ENCODE measurements at regions not wholly inside any gene's neighbourhood (a gene's known extent, or its start where the extent isn't known, plus 50 kb on each side); places are given as distances from the start of the nearest gene placed in this dataset.

DNA sequence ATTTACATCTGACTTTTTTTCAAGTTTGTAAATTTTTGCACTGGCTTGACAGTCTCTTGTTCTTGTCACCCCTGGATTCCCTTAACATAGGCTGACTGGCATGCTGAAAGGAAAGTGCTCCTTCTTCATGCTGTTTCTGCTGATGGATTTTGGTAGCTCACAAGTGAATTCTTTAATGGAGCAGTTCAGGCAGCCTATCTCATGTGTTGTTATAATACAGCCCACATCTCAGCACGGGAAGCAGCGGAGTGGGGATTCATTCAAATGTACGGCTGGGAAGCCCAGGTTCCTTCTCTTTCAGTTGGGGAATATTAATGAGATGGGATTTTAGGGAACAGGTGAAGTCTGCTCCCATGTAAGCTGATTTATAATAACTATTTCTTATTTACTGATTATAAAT lies 142.8 kb downstream of the CD8B2 start:
- DNase-seq (ENCODE audit: low spot score) = no peak

DNA sequence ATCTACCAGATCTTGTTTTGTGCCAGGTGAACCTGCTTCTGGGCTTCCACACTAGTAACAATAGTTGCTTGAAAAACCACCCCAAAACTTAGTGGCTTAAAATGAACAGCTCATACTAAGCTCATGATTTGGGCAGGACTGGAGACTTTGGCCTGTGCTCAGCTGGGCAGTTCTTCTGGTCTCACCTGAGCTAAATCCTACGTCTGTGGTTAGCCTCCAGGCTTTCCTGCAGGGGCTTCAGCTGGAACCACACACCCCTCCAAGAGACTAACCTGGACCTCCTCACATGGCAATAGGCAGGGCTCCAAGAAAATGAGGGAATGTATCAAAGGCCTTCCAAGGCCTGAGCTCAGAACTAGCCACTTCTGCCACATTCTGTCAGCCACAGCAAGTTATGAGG lies 144.1 kb downstream of the CD8B2 start:
- no peak for DNase-seq (ENCODE audit: low spot score)

- no peak for DNase-seq (ENCODE audit: low spot score)
Measured at GRCh38 chr2:106638043-106638442, 150.9 kb downstream of the CD8B2 start.

DNA sequence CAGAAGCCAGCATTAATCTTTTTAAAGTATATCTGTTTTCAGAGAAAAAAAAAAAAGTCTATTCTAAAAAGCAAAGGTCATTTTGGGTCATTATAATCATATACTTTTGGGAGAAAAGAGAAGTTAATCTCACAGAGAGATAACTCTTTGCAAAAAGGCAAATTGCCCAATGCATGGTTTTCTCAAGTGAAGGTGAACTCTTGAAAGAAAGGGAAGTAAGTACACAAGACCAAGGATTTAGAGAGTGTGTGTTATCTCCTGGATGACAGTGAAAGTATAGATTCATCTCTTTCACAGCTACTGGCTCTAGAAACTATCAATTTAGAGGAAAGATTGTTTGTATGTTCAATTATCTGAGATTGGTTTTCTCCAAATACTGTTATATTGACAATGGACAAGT lies 151.4 kb downstream of the CD8B2 start:
- DNase-seq (ENCODE audit: low spot score) = no peak

GRCh38 chr2:106642679-106643078 lies 155.5 kb downstream of the CD8B2 start:
- no peak for DNase-seq (ENCODE audit: low spot score)

DNA sequence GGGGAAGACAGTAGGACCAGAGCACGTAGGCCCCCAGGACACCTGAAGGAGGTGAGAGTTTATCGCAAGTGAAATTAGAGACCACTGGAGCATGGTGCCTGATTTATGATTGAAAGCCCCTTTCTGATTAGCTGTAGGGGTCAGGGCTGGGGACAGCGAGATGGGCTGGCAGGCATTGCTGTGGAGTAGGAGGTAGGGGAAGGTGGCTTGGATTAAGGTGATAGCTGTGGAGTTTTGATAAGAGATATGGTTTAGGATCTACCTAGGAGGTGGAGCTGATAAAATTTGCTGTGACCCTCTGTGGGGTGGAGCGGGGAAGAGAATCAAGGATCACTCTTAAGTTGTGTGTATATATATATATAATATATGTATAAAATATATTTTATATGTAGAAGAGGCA lies 157.5 kb downstream of the CD8B2 start:
- DNase-seq (ENCODE audit: low spot score) = no peak

GRCh38 chr2:106646605-106647004 lies 159.4 kb downstream of the CD8B2 start:
- no peak for DNase-seq (ENCODE audit: low spot score)

GRCh38 chr2:106649306-106649705 lies 162.1 kb downstream of the CD8B2 start:
- no peak for DNase-seq (ENCODE audit: low spot score)

- no peak for DNase-seq (ENCODE audit: low spot score)
Measured at GRCh38 chr2:106653465-106653864, 166.3 kb downstream of the CD8B2 start.

DNA sequence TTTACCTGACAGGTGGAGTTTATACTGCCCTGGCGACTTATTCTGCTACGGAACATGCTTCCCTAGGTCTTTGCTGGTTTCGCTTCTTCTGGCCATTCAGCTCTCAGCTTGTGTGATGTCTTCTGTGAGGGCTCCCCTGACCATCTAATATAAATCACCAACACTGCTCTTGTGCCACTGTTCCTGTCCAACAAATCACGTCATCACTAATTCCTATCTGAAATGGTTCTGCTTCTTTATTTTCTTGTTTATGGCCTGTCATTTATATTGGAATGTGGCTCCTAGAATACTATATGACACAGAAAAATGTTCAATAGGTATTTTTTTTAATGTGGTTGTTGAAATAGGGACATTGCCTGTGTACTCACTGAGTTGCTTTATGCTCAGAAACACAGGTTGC lies 171.5 kb downstream of the CD8B2 start:
- DNase-seq (ENCODE audit: low spot score) = no peak

GRCh38 chr2:106664669-106665068 lies 177.5 kb downstream of the CD8B2 start:
- DNase-seq (ENCODE audit: low spot score) = no peak

DNA sequence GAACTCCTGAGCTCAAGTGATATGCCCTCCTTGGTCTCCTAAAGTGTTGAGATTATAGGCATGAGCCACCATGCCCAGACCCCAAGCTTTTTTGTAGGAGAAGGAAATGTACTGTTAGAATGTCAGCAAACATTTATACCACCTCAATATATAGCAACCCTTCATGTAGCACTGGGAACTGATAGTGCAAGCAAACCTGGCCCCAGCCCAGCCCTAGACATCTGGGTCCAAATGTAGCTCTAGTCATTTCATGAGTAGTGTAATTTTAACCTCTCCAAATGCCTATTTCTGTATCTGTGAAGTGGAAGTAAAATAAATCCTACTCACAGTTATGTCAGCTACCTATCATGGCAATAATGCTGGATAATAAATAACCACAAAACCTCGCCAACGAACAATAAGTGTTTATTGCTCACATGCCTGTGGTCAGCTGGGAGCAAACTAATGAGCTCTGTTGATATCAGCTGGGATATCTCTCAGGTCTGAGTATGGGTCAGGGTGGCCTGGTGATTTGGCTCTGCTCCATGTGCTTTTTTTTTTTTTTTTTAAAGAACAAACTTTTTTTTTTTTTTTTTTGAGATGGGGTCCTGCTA lies 180.4 kb downstream of the CD8B2 start:
- DNase-seq (ENCODE audit: low spot score) = no peak

DNA sequence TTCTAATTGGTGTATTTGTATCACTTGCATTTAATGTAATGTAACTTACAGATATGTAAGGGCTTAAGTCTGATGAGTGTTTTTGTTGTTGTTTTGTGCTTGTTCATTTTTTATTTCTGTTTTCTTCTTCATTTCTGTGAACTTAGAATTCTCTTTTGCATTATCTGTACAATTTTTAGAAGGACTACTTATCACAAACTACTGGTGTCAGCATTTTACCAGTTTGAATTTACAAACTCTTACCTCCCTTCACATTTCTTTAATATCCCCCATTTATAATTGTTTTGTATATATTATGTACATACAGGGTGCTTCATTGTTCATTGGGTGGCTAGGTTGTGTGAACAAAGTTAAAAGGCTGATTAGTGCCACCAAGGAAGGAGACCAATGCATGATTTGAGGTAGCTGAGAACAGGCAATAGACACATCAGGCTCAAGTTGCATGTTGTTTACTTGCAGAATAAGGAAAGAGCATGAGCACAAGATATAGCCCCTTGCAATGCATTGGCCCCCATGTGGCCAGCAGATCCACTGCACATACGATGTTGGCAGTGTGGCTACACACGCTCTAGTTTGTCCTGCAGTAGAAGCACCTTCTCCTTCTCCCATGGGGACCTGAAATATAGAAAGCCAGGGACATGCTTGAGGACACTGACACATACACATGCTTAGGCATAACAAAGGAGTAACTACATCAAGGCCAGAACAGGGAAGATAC lies 198.2 kb downstream of the CD8B2 start:
- DNase-seq (ENCODE audit: low spot score) = no peak

DNA sequence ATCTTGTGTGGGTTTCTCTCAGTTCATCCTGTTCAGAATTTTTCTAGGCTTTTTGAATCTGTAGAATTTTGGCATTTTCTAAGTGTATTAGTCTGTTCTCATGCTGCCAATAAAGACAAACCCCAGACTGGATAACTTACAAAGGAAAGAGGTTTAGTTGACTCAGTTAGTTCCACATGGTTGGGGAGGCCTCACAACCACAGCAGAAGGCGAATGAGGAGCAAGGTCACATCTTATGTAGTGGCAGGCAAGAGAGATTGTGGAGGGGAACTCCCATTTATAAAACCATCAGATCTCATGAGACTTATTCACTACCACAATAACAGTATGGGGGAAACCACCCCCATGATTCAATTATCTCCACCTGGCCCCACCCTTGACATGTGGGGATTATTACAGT lies 199.2 kb downstream of the ST6GAL2 start:
- DNase-seq (ENCODE audit: low spot score) = no peak

DNA sequence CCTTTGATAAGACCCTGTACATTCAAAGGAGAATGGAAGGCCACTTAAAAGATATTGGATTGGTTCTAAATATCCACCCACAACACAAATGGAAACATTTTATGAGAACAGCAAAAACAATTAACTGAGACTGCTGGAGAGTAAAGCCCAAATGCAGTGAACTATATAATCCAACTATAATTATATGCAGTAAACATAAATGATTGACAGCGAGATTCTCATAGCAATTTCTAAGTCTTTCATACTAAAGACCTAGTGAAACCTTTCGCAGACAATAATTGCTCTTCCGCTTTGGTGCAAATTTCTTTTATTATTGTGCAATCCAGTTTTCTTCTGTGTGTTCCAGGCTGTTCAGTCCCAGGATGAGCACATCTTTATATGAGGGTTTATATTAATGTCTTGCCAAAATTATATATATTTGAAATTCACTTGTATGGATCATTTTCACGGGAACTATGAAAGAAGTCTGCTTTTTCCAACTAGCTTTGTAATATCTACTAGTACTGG lies 190.9 kb downstream of the ST6GAL2 start:
- no peak for DNase-seq (ENCODE audit: low spot score)

DNA sequence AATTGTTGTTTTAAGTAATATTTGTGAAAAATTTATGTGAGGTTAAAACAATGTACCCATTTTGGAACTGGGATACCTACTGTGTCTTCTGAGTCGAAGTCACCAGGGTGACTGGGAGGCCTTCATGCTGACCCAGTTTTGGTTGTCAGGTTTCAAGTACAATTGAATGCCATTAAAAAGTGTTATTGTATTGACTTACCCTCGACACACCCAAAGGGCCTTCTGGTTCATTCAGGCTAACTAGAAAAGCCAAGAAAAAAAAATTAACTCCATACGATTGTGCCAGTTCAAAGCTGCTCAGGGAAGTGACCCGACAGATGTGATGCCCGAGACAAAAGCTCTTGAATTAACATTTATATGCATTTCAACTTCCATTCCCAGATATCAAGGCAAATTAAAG lies 190.0 kb downstream of the ST6GAL2 start:
- DNase-seq (ENCODE audit: low spot score) = no peak

GRCh38 chr2:106700616-106701015 lies 185.4 kb downstream of the ST6GAL2 start:
- no peak for DNase-seq (ENCODE audit: low spot score)

DNA sequence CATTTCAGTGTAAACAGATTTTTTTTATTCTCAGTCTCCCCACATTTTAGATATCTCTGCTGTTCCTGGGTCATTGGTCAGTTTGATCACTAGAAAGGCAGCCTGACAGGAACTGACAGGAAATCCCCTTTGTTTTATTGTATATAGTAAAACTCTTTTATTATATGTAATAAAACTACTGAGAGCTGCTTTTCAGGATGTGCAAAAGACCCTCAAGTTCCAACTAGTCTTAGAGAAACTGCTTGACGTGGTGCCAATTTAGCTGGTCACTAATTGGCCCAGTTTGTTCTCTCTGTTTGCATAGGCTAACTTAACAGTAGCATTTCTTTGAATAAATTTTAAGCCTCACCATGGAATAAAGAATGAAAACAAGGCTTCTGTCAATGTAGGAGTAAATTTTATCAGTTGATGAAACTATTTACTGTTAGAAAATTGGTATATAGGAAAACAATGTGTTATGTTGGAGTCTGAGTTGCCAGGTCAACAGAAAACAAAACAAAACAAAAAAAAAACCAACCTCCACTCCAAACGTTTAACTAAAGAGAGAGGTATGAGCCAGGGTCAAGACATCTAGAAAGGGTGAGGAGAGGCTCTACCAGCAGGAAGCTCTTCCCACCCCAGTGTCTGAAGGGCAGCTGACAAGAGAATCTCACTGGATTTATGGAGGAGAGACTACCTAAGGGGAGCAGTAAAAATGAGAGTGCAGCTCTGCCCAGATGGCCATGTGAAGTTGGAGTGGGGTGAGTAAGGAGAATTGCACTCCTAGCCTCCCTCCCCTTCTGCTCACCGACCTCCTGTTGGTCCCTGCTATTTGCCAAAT lies 184.6 kb downstream of the ST6GAL2 start:
- DNase-seq (ENCODE audit: low spot score) = no peak

DNA sequence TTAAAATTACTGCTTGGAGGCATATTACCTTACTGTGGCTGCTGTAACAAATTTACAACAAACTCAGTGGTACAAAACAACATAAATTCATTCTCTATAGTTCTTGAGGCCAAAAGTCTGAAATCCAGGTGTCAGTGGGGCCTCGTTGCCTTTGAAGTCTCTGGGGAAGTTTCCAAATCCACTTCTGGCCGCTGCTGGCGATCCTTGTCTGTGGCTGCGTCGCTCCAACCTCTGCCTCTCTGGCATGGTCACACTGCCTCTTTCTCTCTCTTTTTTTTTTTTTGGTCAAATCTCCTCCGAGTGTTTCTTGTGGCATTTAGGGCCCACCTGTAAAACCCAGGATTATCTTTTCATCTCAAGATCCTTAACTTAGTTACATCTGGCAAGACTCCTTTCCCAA lies 182.8 kb downstream of the ST6GAL2 start:
- DNase-seq (ENCODE audit: low spot score) = no peak

GRCh38 chr2:106704798-106705197 lies 181.2 kb downstream of the ST6GAL2 start:
- DNase-seq (ENCODE audit: low spot score) = no peak

DNA sequence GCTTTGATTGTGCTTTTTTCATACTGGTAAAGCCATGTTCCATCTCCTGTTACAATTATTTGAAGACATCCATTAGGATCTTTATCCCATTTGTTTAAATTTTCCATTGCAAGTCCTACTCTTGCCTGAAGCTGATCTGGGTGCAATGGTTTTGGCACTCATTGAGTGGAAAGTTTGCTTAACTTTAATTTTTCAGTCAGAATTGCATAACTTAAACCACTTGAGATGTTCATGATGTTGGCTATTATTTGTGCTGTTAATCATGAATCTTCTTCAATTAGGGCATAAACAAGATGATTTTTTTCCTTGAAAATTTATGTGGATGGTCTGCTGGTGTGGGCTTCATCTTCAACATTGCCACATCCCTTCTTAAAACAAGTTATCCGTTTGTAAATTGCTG lies 180.1 kb downstream of the ST6GAL2 start:
- no peak for DNase-seq (ENCODE audit: low spot score)

DNA sequence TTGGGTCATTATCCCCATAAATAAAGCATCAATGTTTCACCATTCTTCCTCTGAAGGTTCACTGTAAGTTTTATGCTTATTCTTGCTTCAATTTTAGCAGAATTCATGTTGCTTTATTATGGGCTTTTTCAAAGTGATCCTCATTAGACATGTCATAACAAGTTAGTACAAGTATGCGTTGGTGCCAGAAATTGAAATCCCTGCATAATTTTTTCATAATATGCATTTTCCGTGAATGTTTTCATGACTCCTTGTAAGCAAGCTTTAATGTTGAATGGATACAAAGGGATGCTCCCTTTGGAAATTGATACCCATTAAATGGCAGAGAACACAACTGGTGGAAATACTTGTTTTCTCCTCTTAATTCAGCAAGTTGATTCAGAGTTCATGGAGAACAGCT lies 179.7 kb downstream of the ST6GAL2 start:
- no peak for DNase-seq (ENCODE audit: low spot score)

DNA sequence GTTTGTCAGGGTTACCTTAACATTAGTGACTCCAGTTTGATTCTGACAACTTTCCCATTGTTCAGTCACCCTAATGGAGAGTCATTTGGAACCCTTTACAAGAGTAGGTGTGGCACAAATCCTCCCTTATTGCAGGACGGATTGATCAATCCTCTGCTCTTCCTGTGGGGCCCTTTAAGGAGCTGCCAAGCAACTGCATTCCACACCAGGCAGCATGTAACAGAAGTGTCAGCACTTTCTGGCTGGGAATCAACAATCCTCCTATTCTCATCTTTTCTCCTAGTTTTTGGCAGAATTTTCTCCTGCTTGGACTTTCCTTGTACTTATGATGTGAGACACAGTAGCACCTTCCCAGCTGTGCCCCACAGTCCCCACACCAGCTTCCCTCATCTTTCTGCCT lies 177.8 kb downstream of the ST6GAL2 start:
- no peak for DNase-seq (ENCODE audit: low spot score)

All from CD4-positive, alpha-beta T cell treated with Interleukin-6 at 100 ng/mL for 8 hours (primary cell).